ENCODE measurements at regions not wholly inside any gene's neighbourhood (a gene's known extent, or its start where the extent isn't known, plus 50 kb on each side); places are given as distances from the start of the nearest gene placed in this dataset.

- no peak for DNase-seq (ENCODE audit: extremely low spot score)
- TF ChIP-seq LEF1 (IDR thresholded peaks at IDR 0.05; ENCODE audit: borderline replicate concordance), result no peak
- TF ChIP-seq L3MBTL2 (conservative IDR thresholded peaks at IDR 0.05), result no peak
- TF ChIP-seq FOXM1 (IDR thresholded peaks at IDR 0.05; ENCODE audit: borderline replicate concordance), result no peak
- TF ChIP-seq SUZ12 (IDR thresholded peaks at IDR 0.05), result no peak
- POLR2A ChIA-PET, result no interaction called here
- CTCF ChIA-PET, result no interaction called here
These were observed 480.3 kb upstream of the SEMA6A start for GRCh38 chr5:117054911-117055310.

- ChIA-PET CTCF (no interaction called here), POLR2A (no interaction called here)
These were observed 479.5 kb upstream of the SEMA6A start for GRCh38 chr5:117054141-117054540.

GRCh38 chr5:117041926-117042595 is 467.4 kb upstream of the SEMA6A start:
- DNase-seq (ENCODE audit: extremely low spot score), result no peak
- no peak for TF ChIP-seq LEF1 (IDR thresholded peaks at IDR 0.05; ENCODE audit: borderline replicate concordance)
- TF ChIP-seq FOXK2 (IDR thresholded peaks at IDR 0.05), result no peak
- TF ChIP-seq TARDBP (IDR thresholded peaks at IDR 0.05), result no peak
- no peak for TF ChIP-seq NFRKB (IDR thresholded peaks at IDR 0.05)
- TF ChIP-seq SP1 (IDR thresholded peaks at IDR 0.05), result no peak
- no peak for TF ChIP-seq L3MBTL2 (conservative IDR thresholded peaks at IDR 0.05)
- no peak for TF ChIP-seq SUZ12 (IDR thresholded peaks at IDR 0.05)
- TF ChIP-seq ELF4 (IDR thresholded peaks at IDR 0.05), result no peak
- no peak for TF ChIP-seq BHLHE40 (IDR thresholded peaks at IDR 0.05; ENCODE audit: borderline replicate concordance)
- no peak for TF ChIP-seq FOXA1 (IDR thresholded peaks at IDR 0.05)
- TF ChIP-seq ARNT (IDR thresholded peaks at IDR 0.05), result no peak
- TF ChIP-seq CTBP1 (IDR thresholded peaks at IDR 0.05; ENCODE audit: borderline replicate concordance), result no peak
- no peak for TF ChIP-seq FOXM1 (IDR thresholded peaks at IDR 0.05; ENCODE audit: borderline replicate concordance)
- ChIA-PET CTCF (no interaction called here), POLR2A (no interaction called here)

More at GRCh38 chr5:117054141-117054540, 479.5 kb upstream of the SEMA6A start:
- TF ChIP-seq LEF1 (IDR thresholded peaks at IDR 0.05; ENCODE audit: borderline replicate concordance), result no peak
- TF ChIP-seq TARDBP (IDR thresholded peaks at IDR 0.05), result no peak
- DNase-seq (ENCODE audit: extremely low spot score), result no peak

GRCh38 chr5:117039035-117039434 is 464.4 kb upstream of the SEMA6A start:
- no peak for TF ChIP-seq PKNOX1 (IDR thresholded peaks at IDR 0.05)
- no peak for TF ChIP-seq BHLHE40 (IDR thresholded peaks at IDR 0.05; ENCODE audit: borderline replicate concordance)
- no peak for TF ChIP-seq FOXK2 (IDR thresholded peaks at IDR 0.05)
- no peak for TF ChIP-seq L3MBTL2 (conservative IDR thresholded peaks at IDR 0.05)
- no peak for TF ChIP-seq LEF1 (IDR thresholded peaks at IDR 0.05; ENCODE audit: borderline replicate concordance)
- no peak for TF ChIP-seq ELF4 (IDR thresholded peaks at IDR 0.05)
- TF ChIP-seq FOXA1 (IDR thresholded peaks at IDR 0.05), result no peak
- TF ChIP-seq TARDBP (IDR thresholded peaks at IDR 0.05), result no peak
- TF ChIP-seq NFRKB (IDR thresholded peaks at IDR 0.05), result no peak
- TF ChIP-seq ARNT (IDR thresholded peaks at IDR 0.05), result no peak
- no peak for TF ChIP-seq CTBP1 (IDR thresholded peaks at IDR 0.05; ENCODE audit: borderline replicate concordance)
- no peak for TF ChIP-seq HDGF (IDR thresholded peaks at IDR 0.05; ENCODE audit: borderline replicate concordance)
- TF ChIP-seq FOXM1 (IDR thresholded peaks at IDR 0.05; ENCODE audit: borderline replicate concordance), result no peak
- TF ChIP-seq SUZ12 (IDR thresholded peaks at IDR 0.05), result no peak
- POLR2A ChIA-PET, result no interaction called here
- CTCF ChIA-PET, result no interaction called here
- DNase-seq (ENCODE audit: extremely low spot score), result no peak

GRCh38 chr5:117027384-117027783 is 452.8 kb upstream of the SEMA6A start:
- TF ChIP-seq LEF1 (IDR thresholded peaks at IDR 0.05; ENCODE audit: borderline replicate concordance), result no peak
- no peak for TF ChIP-seq SUZ12 (IDR thresholded peaks at IDR 0.05)
- no peak for TF ChIP-seq PKNOX1 (IDR thresholded peaks at IDR 0.05)
- TF ChIP-seq ZNF384 (IDR thresholded peaks at IDR 0.05), result no peak
- no peak for TF ChIP-seq BHLHE40 (IDR thresholded peaks at IDR 0.05; ENCODE audit: borderline replicate concordance)
- no peak for TF ChIP-seq ARNT (IDR thresholded peaks at IDR 0.05)
- no peak for TF ChIP-seq SP1 (IDR thresholded peaks at IDR 0.05)
- no peak for TF ChIP-seq FOXA1 (IDR thresholded peaks at IDR 0.05)
- no peak for TF ChIP-seq NFRKB (IDR thresholded peaks at IDR 0.05)
- TF ChIP-seq L3MBTL2 (conservative IDR thresholded peaks at IDR 0.05), result no peak
- TF ChIP-seq FOXK2 (IDR thresholded peaks at IDR 0.05), result no peak
- no peak for DNase-seq (ENCODE audit: extremely low spot score)
- CTCF ChIA-PET, result no interaction called here
- POLR2A ChIA-PET, result no interaction called here

- CTCF ChIA-PET, result no interaction called here
These were observed 446.4 kb upstream of the SEMA6A start for GRCh38 chr5:117020999-117021398.

GRCh38 chr5:117013280-117013877 is 438.8 kb upstream of the SEMA6A start:
- TF ChIP-seq ARNT (IDR thresholded peaks at IDR 0.05), result no peak
- no peak for TF ChIP-seq FOXM1 (IDR thresholded peaks at IDR 0.05; ENCODE audit: borderline replicate concordance)
- no peak for TF ChIP-seq ELF4 (IDR thresholded peaks at IDR 0.05)
- TF ChIP-seq TARDBP (IDR thresholded peaks at IDR 0.05), result no peak
- no peak for TF ChIP-seq LEF1 (IDR thresholded peaks at IDR 0.05; ENCODE audit: borderline replicate concordance)
- ChIA-PET CTCF (no interaction called here), POLR2A (no interaction called here)
- no peak for DNase-seq (ENCODE audit: extremely low spot score)

More at GRCh38 chr5:117020999-117021398, 446.4 kb upstream of the SEMA6A start:
- POLR2A ChIA-PET, result no interaction called here
- DNase-seq (ENCODE audit: extremely low spot score), result no peak
- TF ChIP-seq ELF4 (IDR thresholded peaks at IDR 0.05) (no peak), ARNT (IDR thresholded peaks at IDR 0.05) (no peak), FOXK2 (IDR thresholded peaks at IDR 0.05) (no peak), LEF1 (IDR thresholded peaks at IDR 0.05; ENCODE audit: borderline replicate concordance) (no peak), FOXA1 (IDR thresholded peaks at IDR 0.05) (no peak), L3MBTL2 (conservative IDR thresholded peaks at IDR 0.05) (no peak), FOXM1 (IDR thresholded peaks at IDR 0.05; ENCODE audit: borderline replicate concordance) (no peak)

Data from HEK293T (cell line).